PC-3 (cell line): ENCODE measurements at regions not wholly inside any gene's neighbourhood (a gene's known extent, or its start where the extent isn't known, plus 50 kb on each side); places are given as distances from the start of the nearest gene placed in this dataset.

ENCODE experiments used
- ATAC-seq: fragments of 200-7000 bp; cut with Tn5 transposase; 2 replicates; pipeline ENCODE4 v1.9.1; 2020; ENCODE audit warnings: mild to moderate bottlenecking, moderate library complexity
- BruUV-seq: library from RNA; stranded (reverse); fragments of 400-500 nt; replicated peaks from 2 replicates; lab custom pipeline; 2021; lab: Mats Ljungman, UMichigan
- CTCF ChIA-PET: fragments of 300-600 bp; sonication (Branson Sonifier 250); formaldehyde crosslinking; loops from one replicate; lab custom pipeline; 2022; ENCODE audit warnings: antibody characterized with exemption; lab: Charles Lee
- POLR2A ChIA-PET: fragments of 300-600 bp; sonication (Branson Sonifier 250); formaldehyde crosslinking; loops from one replicate; lab custom pipeline; 2022; ENCODE audit warnings: antibody characterized with exemption; ENCODE audit not compliant: unreplicated experiment; lab: Charles Lee
- DNase-seq: peaks from one replicate; pipeline ENCODE4 v3.0.0-alpha.2; 2015
- H2AFZ ChIP-seq: fragments of 300-600 bp; sonication (generic); 2 replicates; pipeline ENCODE4 v1.6.0; 2016; ENCODE audit warnings: antibody characterized with exemption, low read length
- H3F3A ChIP-seq: fragments of 300-600 bp; sonication (generic); one replicate; pipeline ENCODE4 v1.6.0; 2017; ENCODE audit warnings: antibody characterized with exemption, low read length, control low read depth, mild to moderate bottlenecking; ENCODE audit not compliant: unreplicated experiment
- H3K27ac ChIP-seq: fragments of 300-600 bp; sonication (generic); 2 replicates; pipeline ENCODE4 v1.5.1; 2016; ENCODE audit warnings: mild to moderate bottlenecking, low read length
- H3K27me3 ChIP-seq: fragments of 300-600 bp; sonication (generic); 2 replicates; pipeline ENCODE4 v1.6.1; 2016; ENCODE audit warnings: low read length, mixed read lengths
- H3K36me3 ChIP-seq: fragments of 300-600 bp; sonication (generic); 2 replicates; pipeline ENCODE4 v1.6.1; 2016; ENCODE audit warnings: low read depth, mixed run types, low read length, mixed read lengths
- H3K4me1 ChIP-seq: fragments of 300-600 bp; sonication (generic); 2 replicates; pipeline ENCODE4 v1.5.1; 2016; ENCODE audit warnings: low read length; ENCODE audit not compliant: insufficient read depth
- H3K4me2 ChIP-seq: fragments of 300-600 bp; sonication (generic); 2 replicates; pipeline ENCODE4 v1.6.0; 2016; ENCODE audit warnings: low read length
- H3K4me3 ChIP-seq: fragments of 300-600 bp; sonication (generic); 2 replicates; pipeline ENCODE4 v1.5.1; 2016; ENCODE audit warnings: mild to moderate bottlenecking, low read length, mixed read lengths
- H3K79me2 ChIP-seq: fragments of 300-600 bp; sonication (generic); 2 replicates; pipeline ENCODE4 v1.6.1; 2017; ENCODE audit warnings: low read length, mixed read lengths
- H3K9ac ChIP-seq: fragments of 300-600 bp; sonication (generic); 2 replicates; pipeline ENCODE4 v1.6.0; 2016; ENCODE audit warnings: mild to moderate bottlenecking, low read length
- H3K9me2 ChIP-seq: fragments of 300-600 bp; sonication (generic); replicated peaks from 2 replicates; pipeline ENCODE4 v1.6.1; 2016; ENCODE audit warnings: mixed run types, low read length, mixed read lengths
- H3K9me3 ChIP-seq: fragments of 300-600 bp; sonication (generic); 2 replicates; pipeline ENCODE4 v1.6.1; 2016; ENCODE audit warnings: low read length, mixed read lengths
- H4K20me1 ChIP-seq: fragments of 300-600 bp; sonication (generic); 2 replicates; pipeline ENCODE4 v1.6.1; 2016; ENCODE audit warnings: low read length, mixed read lengths
- CTCF ChIP-seq: fragments of 300-600 bp; sonication (generic); conservative IDR thresholded peaks from 2 replicates; pipeline ENCODE4 v1.5.1; 2017; ENCODE audit warnings: antibody characterized with exemption, low read depth, mild to moderate bottlenecking, low read length
- EZH2 ChIP-seq: fragments of 300-600 bp; sonication (generic); IDR thresholded peaks from one replicate; pipeline ENCODE4 v1.6.1; 2017; ENCODE audit warnings: antibody characterized with exemption, mild to moderate bottlenecking, low read length; ENCODE audit not compliant: unreplicated experiment
- EZH2phosphoT487 ChIP-seq: fragments of 300-600 bp; sonication (generic); IDR thresholded peaks from 2 replicates; pipeline ENCODE4 v1.6.1; 2018; ENCODE audit warnings: mild to moderate bottlenecking, antibody characterized with exemption, low read length, borderline replicate concordance
- intact Hi-C: fragments of 100-400 bp; cut with micrococcal nuclease; formaldehyde crosslinking; loops from 2 replicates; pipeline ENCODE4 v1.9.0; 2023

- DNase-seq (no peak), ATAC-seq (no peak)
- Histone ChIP-seq H3K4me3 (no peak overlapping the region), H3K9ac (no peak overlapping the region), H3K27ac (no peak overlapping the region), H3K36me3 (no peaks in the 10 kb centered on the region), H3K4me2 (no peak overlapping the region), H3K9me3 (no peaks in the 10 kb centered on the region), H4K20me1 (no peaks in the 10 kb centered on the region), H3K79me2 (no peaks in the 10 kb centered on the region), H3K27me3 (no peaks in the 10 kb centered on the region), H2AFZ (no peak overlapping the region), H3K9me2 (no peaks in the 10 kb centered on the region), H3K4me1 (no peaks in the 10 kb centered on the region), H3F3A (no peaks in the 10 kb centered on the region)
- CTCF ChIA-PET: no interaction called here
- POLR2A ChIA-PET: no interaction called here
- TF ChIP-seq EZH2phosphoT487 (no peak), EZH2 (no peak), CTCF (no peak)
- intact Hi-C loops: no loop called here
- no TSS peak for BruUV-seq
Measured at GRCh38 chr1:58971629-58972140, 187.8 kb upstream of the JUN start.

GRCh38 chr1:58975888-58976287, 192.0 kb upstream of the JUN start:
- no peak overlapping the region for H3K4me3 ChIP-seq
- intact Hi-C loops: no loop called here
- CTCF ChIA-PET: no interaction called here
- TF ChIP-seq CTCF (no peak), EZH2phosphoT487 (no peak), EZH2 (no peak)
- POLR2A ChIA-PET: no interaction called here
- H2AFZ ChIP-seq: no peak overlapping the region; the same call in 1 of the 2 replicates
- no peak overlapping the region for H3K27ac ChIP-seq
- no peak overlapping the region for H3K4me2 ChIP-seq
- no peaks in the 10 kb centered on the region for H3F3A ChIP-seq
- H4K20me1 ChIP-seq: no peaks in the 10 kb centered on the region
- no peak overlapping the region for H3K9ac ChIP-seq
- BruUV-seq: no TSS peak
- H3K9me2 ChIP-seq: no peaks in the 10 kb centered on the region
- no peaks in the 10 kb centered on the region for H3K4me1 ChIP-seq
- H3K79me2 ChIP-seq: no peaks in the 10 kb centered on the region
- H3K36me3 ChIP-seq: no peaks in the 10 kb centered on the region
- H3K9me3 ChIP-seq: no peaks in the 10 kb centered on the region
- DNase-seq (no peak), ATAC-seq (no peak)
- no peaks in the 10 kb centered on the region for H3K27me3 ChIP-seq

- POLR2A ChIA-PET: no interaction called here
Measured at GRCh38 chr1:58976294-58976693, 192.4 kb upstream of the JUN start.

More at GRCh38 chr1:58976294-58976693, 192.4 kb upstream of the JUN start:
- Histone ChIP-seq H3K27me3 (no peaks in the 10 kb centered on the region), H2AFZ (no peak overlapping the region; the same call in 1 of the 2 replicates), H4K20me1 (no peaks in the 10 kb centered on the region), H3K36me3 (no peaks in the 10 kb centered on the region), H3K4me1 (no peaks in the 10 kb centered on the region), H3K9ac (no peak overlapping the region), H3K79me2 (no peaks in the 10 kb centered on the region), H3K4me2 (no peak overlapping the region), H3F3A (no peaks in the 10 kb centered on the region), H3K9me2 (no peaks in the 10 kb centered on the region), H3K4me3 (no peak overlapping the region), H3K27ac (no peak overlapping the region), H3K9me3 (no peaks in the 10 kb centered on the region)
- CTCF ChIA-PET: no interaction called here
- no peak for ATAC-seq
- no peak for TF ChIP-seq EZH2
- TF ChIP-seq CTCF: no peak
- TF ChIP-seq EZH2phosphoT487: no peak
- no peak for DNase-seq
- intact Hi-C loops: no loop called here
- no TSS peak for BruUV-seq
